ENCODE measurements at regions not wholly inside any gene's neighbourhood (a gene's known extent, or its start where the extent isn't known, plus 50 kb on each side); places are given as distances from the start of the nearest gene placed in this dataset.

DNA sequence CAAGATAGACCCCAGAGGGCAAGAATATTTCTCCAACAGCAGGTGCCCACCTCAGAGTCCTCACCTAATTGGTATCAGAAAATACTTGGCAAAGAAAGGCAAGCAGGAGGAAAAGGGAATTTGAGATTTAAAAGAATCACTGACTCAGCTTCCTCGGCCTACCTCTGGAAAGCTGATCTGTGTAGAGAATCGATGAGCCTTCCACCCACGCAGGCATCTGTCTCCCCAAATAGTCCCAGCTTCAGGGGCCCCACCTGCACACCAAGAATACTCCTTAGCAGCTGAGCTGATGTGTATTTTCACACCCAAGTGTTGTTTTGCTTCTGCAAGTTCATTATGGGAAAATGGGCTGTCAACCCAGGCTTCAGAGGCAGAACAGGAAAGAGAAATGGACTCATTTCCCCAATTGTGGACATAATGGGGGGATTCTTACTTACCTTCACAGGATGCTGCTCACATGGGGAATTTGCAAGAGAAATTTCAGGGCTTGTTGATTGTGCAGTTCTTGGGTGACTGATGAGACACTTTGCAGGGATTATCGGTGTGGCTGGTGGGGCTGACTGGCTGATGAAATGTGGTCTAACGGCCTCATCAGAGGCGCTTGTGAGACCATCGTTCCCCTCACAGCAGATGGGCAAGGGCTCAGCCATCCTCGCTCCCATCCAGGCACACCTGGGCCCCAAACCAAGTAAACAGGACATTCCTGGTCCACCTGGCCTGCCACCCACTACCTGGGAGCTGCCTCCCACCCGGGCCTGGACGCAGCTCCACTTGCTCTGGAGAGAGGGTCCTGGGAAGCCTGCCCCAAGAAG is 436.3 kb downstream of the PTPRU start:
- Histone ChIP-seq H3K9ac (ENCODE audit: control insufficient read depth, insufficient read depth, low read length) (no peak overlapping the region), H3K79me2 (ENCODE audit: control insufficient read depth, insufficient read depth, low read length) (no peaks in the 10 kb centered on the region), H4K20me1 (ENCODE audit: control insufficient read depth, insufficient read depth) (no peaks in the 10 kb centered on the region; the same call in 1 of the 2 replicates), H3K4me2 (ENCODE audit: control insufficient read depth, insufficient read depth) (no peak overlapping the region), H3K27ac (ENCODE audit: control insufficient read depth, insufficient read depth) (no peak overlapping the region), H3K9me3 (replicated peaks; ENCODE audit: control insufficient read depth, insufficient read depth, low read length) (no peaks in the 10 kb centered on the region), H3K36me3 (ENCODE audit: control insufficient read depth in 2 of 2, insufficient read depth in 2 of 2, low read length in 1 of 2) (no peaks in the 10 kb centered on the region), H2AFZ (ENCODE audit: control insufficient read depth, low read depth, low read length) (no peak overlapping the region), H3K4me3 (no peak overlapping the region), H3K27me3 (replicated peaks in 1 of 2; ENCODE audit: control insufficient read depth in 2 of 2, insufficient read depth in 2 of 2, low read length in 1 of 2) (no peaks in the 10 kb centered on the region; a peak in 1 of 4 replicates), H3K4me1 (ENCODE audit: control insufficient read depth, insufficient read depth, low read length) (no peaks in the 10 kb centered on the region; the same call in none of the 2 replicates)
- intact Hi-C loops (cut with micrococcal nuclease; ENCODE audit: unreplicated experiment) (no loop called here), in situ Hi-C loops (cut with MboI) (no loop called here)
- POLR2A ChIA-PET: no interaction called here
- no peak for FAIRE-seq
- RAD21 ChIA-PET (ENCODE audit: unreplicated experiment): no interaction called here
- CTCF ChIA-PET: no interaction called here
- 8% methylated on average over 10 of the region's 10 CpGs for WGBS (ENCODE audit: insufficient coverage, insufficient replicate concordance, low lambda C conversion rate, missing lambda C conversion rate)
- ATAC-seq: no peak
- peak; percentile 33 for DNase-seq (ENCODE audit: low read depth, low spot score)
- TF ChIP-seq STAT1 (conservative IDR thresholded peaks at IDR 0.05) (no peak), EED (IDR thresholded peaks at IDR 0.05; ENCODE audit: low read depth) (peak; percentile 35), EGR1 (IDR thresholded peaks at IDR 0.05; ENCODE audit: borderline replicate concordance in 1 of 2, low read depth in 2 of 2, low read length in 2 of 2) (peak in 1 of 2 experiments; percentile 76; a peak in 2 of 3 replicates)
- SMC1A ChIA-PET (ENCODE audit: uncharacterized antibody, unreplicated experiment): interaction anchor here (1.0 kb wide), 1 partner anchor 17 kb away, joined by 4 read pairs; no protein-coding TSS in a partner anchor
- BruUV-seq (replicated peaks): no TSS peak

DNA sequence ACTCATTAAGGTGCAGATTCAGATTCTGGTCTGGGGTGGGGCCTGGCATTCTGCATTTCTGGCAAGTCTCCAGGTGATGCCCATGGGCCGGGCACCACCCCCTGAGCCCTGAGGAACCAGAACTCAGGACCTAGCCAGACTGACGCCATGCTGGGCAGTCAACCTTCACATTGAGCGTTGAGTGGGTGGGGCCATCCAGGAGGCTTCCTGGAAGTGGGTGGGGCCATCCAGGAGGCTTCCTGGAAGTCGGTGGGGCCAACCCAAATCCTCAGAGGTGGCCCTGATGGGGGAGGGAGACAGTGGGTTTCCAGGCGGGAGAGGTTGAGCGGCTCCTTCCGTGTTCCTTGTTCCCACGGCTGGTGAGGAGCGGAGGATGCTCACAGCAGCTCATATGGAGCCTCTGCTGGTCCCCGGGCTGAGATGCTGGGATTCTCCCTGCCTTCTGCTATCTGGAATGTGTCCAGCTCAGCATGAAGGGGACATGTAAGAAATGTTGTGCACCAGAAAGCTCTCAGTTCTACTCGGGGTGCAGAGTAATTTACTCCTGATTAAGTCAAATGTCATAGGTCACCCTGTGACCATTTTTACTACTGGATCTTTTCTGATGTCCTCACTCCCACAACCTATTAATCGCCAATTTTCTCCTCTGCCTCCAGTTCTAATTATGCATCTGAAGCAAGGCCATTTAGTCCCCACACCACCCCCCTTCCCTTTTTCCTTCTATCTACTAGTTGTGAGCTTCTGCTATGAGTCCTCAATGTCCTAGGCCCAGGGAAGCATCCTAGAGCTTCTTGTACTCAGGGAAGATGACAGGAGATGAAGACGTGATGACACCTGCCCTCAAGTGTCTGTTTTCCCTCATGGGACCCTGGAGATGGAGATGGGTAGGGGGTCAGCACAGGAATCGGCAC is 435.4 kb downstream of the PTPRU start:
- WGBS (ENCODE audit: insufficient coverage, insufficient replicate concordance, low lambda C conversion rate, missing lambda C conversion rate): 36% methylated on average over 14 of the region's 14 CpGs
- no peaks in the 10 kb centered on the region; the same call in 1 of the 2 replicates for H4K20me1 ChIP-seq (ENCODE audit: control insufficient read depth, insufficient read depth)
- BruUV-seq (replicated peaks): no TSS peak
- SMC1A ChIA-PET (ENCODE audit: uncharacterized antibody, unreplicated experiment): interaction anchor here (1.0 kb wide), 1 partner anchor 16 kb away, joined by 4 read pairs; no protein-coding TSS in a partner anchor
- no peaks in the 10 kb centered on the region; a peak in 1 of 4 replicates for H3K27me3 ChIP-seq (replicated peaks in 1 of 2; ENCODE audit: control insufficient read depth in 2 of 2, insufficient read depth in 2 of 2, low read length in 1 of 2)
- H3K36me3 ChIP-seq (ENCODE audit: control insufficient read depth in 2 of 2, insufficient read depth in 2 of 2, low read length in 1 of 2): no peaks in the 10 kb centered on the region
- FAIRE-seq (no peak), DNase-seq (ENCODE audit: low read depth, low spot score) (no peak), ATAC-seq (no peak)
- no peak overlapping the region for H3K4me2 ChIP-seq (ENCODE audit: control insufficient read depth, insufficient read depth)
- intact Hi-C loops (cut with micrococcal nuclease; ENCODE audit: unreplicated experiment) (no loop called here), in situ Hi-C loops (cut with MboI) (no loop called here)
- H3K9me3 ChIP-seq (replicated peaks; ENCODE audit: control insufficient read depth, insufficient read depth, low read length): no peaks in the 10 kb centered on the region
- no peaks in the 10 kb centered on the region for H3K79me2 ChIP-seq (ENCODE audit: control insufficient read depth, insufficient read depth, low read length)
- H3K27ac ChIP-seq (ENCODE audit: control insufficient read depth, insufficient read depth): no peak overlapping the region
- RAD21 ChIA-PET (ENCODE audit: unreplicated experiment): no interaction called here
- POLR2A ChIA-PET: no interaction called here
- H2AFZ ChIP-seq (ENCODE audit: control insufficient read depth, low read depth, low read length): no peak overlapping the region
- H3K4me3 ChIP-seq: no peak overlapping the region
- no peak overlapping the region for H3K9ac ChIP-seq (ENCODE audit: control insufficient read depth, insufficient read depth, low read length)
- no peaks in the 10 kb centered on the region; the same call in none of the 2 replicates for H3K4me1 ChIP-seq (ENCODE audit: control insufficient read depth, insufficient read depth, low read length)
- CTCF ChIA-PET: interaction anchor here (0.7 kb wide), 1 partner anchor 10 kb away, joined by 3 read pairs; no protein-coding TSS in a partner anchor
- TF ChIP-seq POLR2A (IDR thresholded peaks at IDR 0.05; ENCODE audit: low read depth, low read length): no peak
- no peak for TF ChIP-seq KLF5 (IDR thresholded peaks at IDR 0.05; ENCODE audit: partially characterized antibody)
- TF ChIP-seq, protein P1, sequence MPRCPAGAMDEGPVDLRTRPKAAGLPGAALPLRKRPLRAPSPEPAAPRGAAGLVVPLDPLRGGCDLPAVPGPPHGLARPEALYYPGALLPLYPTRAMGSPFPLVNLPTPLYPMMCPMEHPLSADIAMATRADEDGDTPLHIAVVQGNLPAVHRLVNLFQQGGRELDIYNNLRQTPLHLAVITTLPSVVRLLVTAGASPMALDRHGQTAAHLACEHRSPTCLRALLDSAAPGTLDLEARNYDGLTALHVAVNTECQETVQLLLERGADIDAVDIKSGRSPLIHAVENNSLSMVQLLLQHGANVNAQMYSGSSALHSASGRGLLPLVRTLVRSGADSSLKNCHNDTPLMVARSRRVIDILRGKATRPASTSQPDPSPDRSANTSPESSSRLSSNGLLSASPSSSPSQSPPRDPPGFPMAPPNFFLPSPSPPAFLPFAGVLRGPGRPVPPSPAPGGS (IDR thresholded peaks at IDR 0.05; ENCODE audit: borderline replicate concordance, insufficient read depth, low read depth, low read length, poor library complexity, severe bottlenecking): no peak
- TF ChIP-seq TCF7 (IDR thresholded peaks at IDR 0.05; ENCODE audit: borderline replicate concordance): no peak
- TF ChIP-seq, protein P2, sequence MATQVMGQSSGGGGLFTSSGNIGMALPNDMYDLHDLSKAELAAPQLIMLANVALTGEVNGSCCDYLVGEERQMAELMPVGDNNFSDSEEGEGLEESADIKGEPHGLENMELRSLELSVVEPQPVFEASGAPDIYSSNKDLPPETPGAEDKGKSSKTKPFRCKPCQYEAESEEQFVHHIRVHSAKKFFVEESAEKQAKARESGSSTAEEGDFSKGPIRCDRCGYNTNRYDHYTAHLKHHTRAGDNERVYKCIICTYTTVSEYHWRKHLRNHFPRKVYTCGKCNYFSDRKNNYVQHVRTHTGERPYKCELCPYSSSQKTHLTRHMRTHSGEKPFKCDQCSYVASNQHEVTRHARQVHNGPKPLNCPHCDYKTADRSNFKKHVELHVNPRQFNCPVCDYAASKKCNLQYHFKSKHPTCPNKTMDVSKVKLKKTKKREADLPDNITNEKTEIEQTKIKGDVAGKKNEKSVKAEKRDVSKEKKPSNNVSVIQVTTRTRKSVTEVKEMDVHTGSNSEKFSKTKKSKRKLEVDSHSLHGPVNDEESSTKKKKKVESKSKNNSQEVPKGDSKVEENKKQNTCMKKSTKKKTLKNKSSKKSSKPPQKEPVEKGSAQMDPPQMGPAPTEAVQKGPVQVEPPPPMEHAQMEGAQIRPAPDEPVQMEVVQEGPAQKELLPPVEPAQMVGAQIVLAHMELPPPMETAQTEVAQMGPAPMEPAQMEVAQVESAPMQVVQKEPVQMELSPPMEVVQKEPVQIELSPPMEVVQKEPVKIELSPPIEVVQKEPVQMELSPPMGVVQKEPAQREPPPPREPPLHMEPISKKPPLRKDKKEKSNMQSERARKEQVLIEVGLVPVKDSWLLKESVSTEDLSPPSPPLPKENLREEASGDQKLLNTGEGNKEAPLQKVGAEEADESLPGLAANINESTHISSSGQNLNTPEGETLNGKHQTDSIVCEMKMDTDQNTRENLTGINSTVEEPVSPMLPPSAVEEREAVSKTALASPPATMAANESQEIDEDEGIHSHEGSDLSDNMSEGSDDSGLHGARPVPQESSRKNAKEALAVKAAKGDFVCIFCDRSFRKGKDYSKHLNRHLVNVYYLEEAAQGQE (IDR thresholded peaks at IDR 0.05; ENCODE audit: low read depth, low read length): no peak
- TF ChIP-seq CHD1 (IDR thresholded peaks at IDR 0.05; ENCODE audit: low read depth, low read length): no peak
- TF ChIP-seq TAF1 (IDR thresholded peaks at IDR 0.05; ENCODE audit: borderline replicate concordance, low read depth, low read length): no peak
